NB4 (cell line): ENCODE measurements at regions not wholly inside any gene's neighbourhood (a gene's known extent, or its start where the extent isn't known, plus 50 kb on each side); places are given as distances from the start of the nearest gene placed in this dataset.

Experiments used
- POLR2A ChIP-seq: IDR thresholded peaks from 2 replicates; pipeline ENCODE4 v1.6.1; 2011; ENCODE audit warnings: mild to moderate bottlenecking; ENCODE audit not compliant: insufficient read length; ENCODE audit errors: extremely low read depth
- TF ChIP-seq, protein P1 (sequence below): IDR thresholded peaks from one replicate; pipeline ENCODE4 v1.5.1; 2012; ENCODE audit warnings: low read depth, low read length

DNA sequence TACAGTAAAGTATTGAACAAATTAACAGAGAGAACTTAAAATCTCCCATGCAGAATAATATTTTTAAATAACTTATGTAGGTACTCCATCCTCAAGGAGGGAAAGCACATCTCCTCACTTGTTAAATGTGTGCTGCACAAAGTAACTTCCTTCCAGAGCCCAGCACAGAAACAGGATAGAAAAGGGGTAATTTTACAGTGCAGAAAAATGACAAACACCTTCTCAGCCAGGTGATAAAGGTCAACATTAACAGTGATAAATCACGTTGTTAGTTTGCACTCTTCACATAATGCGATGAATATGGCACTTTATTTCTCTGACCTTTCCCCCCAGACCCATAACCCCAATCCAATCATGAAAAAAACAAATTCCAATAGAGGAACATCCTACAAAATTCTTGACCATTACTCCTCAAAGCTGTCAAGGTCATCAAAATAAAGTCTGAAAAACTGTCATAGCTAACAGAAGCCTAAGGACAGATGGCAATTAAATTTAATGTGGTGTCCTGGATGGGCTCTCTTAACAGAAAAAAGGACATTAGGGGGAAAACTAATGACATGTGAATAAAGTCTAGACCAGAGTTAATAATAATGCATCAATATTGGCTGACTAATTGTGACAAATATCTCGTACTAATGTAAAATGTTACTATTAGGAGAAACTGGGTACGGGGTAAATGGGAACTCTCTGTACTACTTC is 547.4 kb upstream of the AGA start:
- TF ChIP-seq, protein P1, sequence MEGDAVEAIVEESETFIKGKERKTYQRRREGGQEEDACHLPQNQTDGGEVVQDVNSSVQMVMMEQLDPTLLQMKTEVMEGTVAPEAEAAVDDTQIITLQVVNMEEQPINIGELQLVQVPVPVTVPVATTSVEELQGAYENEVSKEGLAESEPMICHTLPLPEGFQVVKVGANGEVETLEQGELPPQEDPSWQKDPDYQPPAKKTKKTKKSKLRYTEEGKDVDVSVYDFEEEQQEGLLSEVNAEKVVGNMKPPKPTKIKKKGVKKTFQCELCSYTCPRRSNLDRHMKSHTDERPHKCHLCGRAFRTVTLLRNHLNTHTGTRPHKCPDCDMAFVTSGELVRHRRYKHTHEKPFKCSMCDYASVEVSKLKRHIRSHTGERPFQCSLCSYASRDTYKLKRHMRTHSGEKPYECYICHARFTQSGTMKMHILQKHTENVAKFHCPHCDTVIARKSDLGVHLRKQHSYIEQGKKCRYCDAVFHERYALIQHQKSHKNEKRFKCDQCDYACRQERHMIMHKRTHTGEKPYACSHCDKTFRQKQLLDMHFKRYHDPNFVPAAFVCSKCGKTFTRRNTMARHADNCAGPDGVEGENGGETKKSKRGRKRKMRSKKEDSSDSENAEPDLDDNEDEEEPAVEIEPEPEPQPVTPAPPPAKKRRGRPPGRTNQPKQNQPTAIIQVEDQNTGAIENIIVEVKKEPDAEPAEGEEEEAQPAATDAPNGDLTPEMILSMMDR, result no peak
- TF ChIP-seq POLR2A, result no peak
